ENCODE measurements at regions not wholly inside any gene's neighbourhood (a gene's known extent, or its start where the extent isn't known, plus 50 kb on each side); places are given as distances from the start of the nearest gene placed in this dataset.

DNA sequence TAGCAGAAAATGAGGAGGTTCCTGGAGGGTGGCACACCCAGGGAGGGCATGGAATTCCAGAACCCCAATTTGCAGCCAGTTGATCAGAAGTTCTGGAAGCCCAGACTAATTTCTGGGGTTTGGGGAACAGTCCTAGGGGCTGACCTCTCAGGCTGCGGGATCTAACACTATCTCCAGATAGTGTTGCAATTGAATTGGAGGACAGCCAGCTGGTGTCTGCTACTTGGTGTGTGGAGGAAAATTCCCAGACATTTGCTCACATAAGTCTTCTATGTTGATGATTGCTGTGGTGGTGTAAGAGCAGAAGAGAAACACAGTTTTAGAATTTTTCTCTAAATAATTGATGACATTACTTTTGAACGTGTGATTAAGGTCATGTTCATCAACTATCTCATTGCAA, 154.3 kb upstream of the RNPC3 start:
- no peaks in the 10 kb centered on the region for H3K27me3 ChIP-seq
- TF ChIP-seq, protein P1, sequence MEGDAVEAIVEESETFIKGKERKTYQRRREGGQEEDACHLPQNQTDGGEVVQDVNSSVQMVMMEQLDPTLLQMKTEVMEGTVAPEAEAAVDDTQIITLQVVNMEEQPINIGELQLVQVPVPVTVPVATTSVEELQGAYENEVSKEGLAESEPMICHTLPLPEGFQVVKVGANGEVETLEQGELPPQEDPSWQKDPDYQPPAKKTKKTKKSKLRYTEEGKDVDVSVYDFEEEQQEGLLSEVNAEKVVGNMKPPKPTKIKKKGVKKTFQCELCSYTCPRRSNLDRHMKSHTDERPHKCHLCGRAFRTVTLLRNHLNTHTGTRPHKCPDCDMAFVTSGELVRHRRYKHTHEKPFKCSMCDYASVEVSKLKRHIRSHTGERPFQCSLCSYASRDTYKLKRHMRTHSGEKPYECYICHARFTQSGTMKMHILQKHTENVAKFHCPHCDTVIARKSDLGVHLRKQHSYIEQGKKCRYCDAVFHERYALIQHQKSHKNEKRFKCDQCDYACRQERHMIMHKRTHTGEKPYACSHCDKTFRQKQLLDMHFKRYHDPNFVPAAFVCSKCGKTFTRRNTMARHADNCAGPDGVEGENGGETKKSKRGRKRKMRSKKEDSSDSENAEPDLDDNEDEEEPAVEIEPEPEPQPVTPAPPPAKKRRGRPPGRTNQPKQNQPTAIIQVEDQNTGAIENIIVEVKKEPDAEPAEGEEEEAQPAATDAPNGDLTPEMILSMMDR (IDR thresholded peaks at IDR 0.05): no peak
- TF ChIP-seq POLR2A (IDR thresholded peaks at IDR 0.05): no peak
- H3K4me1 ChIP-seq: no peaks in the 10 kb centered on the region
- H3K4me3 ChIP-seq: no peak overlapping the region
- H3K36me3 ChIP-seq: no peaks in the 10 kb centered on the region
- intact Hi-C loops (cut with DNase I; ENCODE audit: low total_unique reads): no loop called here
- DNase-seq: no peak
- no peak overlapping the region for H3K27ac ChIP-seq
- no peaks in the 10 kb centered on the region for H3K9me3 ChIP-seq

DNA sequence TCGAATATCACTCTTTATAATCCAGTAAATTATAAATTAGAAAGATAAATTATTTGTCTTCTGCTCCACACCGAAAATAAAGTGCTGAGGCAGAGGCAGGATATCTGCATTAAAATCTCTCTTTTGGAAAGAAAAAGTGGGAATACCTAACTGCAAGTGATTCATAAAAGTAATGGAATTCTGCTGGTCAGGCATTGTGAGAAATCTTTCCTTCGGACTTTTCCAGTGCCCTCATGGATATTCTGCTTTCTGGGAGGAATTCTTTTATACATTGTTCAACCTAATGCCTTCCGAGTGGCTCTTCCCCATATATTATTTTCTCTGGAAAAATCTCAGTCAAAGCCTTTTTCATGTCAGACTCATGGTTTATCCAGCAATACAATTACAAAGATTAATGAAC, 158.3 kb upstream of the RNPC3 start:
- no peak overlapping the region for H3K27ac ChIP-seq
- H3K27me3 ChIP-seq: no peaks in the 10 kb centered on the region
- no peak for DNase-seq
- H3K4me3 ChIP-seq: no peak overlapping the region
- no peak for TF ChIP-seq POLR2A (IDR thresholded peaks at IDR 0.05)
- TF ChIP-seq, protein P1 (IDR thresholded peaks at IDR 0.05): no peak
- intact Hi-C loops (cut with DNase I; ENCODE audit: low total_unique reads): no loop called here
- no peaks in the 10 kb centered on the region for H3K4me1 ChIP-seq
- peaks cover 0 to 3% of the 10 kb centered on the region in 2 donors for H3K9me3 ChIP-seq
- H3K36me3 ChIP-seq: no peaks in the 10 kb centered on the region

DNA sequence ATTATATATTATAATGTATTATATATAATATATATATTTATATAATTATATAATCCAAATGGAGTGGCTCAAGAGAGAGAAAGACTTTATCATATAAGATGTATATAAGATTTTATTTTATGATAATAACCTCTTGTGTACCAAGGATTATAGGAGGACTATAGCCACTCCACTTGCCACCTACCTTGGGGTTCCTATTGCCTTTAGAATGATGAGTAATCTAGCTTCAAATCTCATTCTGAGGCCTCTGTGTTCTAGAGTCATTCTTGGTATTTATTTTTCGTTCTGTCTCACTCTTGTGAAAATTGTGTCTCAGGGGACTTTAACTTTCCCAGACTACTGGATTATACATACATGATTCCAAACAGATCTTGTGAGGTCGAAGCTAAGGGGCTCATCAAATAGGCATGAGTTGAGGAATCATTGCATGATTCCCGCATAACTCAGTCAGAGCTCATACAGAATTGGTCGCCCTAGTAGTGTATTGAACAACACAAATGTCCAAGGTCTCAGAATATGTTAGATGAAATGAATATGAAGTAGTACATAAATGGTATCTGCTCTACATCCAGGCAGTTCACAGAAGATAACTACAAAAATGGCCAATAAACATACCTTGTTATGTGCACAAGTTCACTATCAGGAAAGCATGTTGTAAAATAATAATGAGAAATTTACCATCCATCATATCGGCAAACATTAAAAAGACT, 159.5 kb upstream of the RNPC3 start:
- Histone ChIP-seq H3K4me1 (no peaks in the 10 kb centered on the region), H3K4me3 (no peak overlapping the region), H3K36me3 (no peaks in the 10 kb centered on the region), H3K27me3 (no peaks in the 10 kb centered on the region), H3K9me3 (peaks cover 0 to 3% of the 10 kb centered on the region in 2 donors), H3K27ac (no peak overlapping the region)
- DNase-seq: no peak
- intact Hi-C loops (cut with DNase I; ENCODE audit: low total_unique reads): no loop called here
- TF ChIP-seq, protein P1 (IDR thresholded peaks at IDR 0.05): no peak
- no peak for TF ChIP-seq POLR2A (IDR thresholded peaks at IDR 0.05)

DNA sequence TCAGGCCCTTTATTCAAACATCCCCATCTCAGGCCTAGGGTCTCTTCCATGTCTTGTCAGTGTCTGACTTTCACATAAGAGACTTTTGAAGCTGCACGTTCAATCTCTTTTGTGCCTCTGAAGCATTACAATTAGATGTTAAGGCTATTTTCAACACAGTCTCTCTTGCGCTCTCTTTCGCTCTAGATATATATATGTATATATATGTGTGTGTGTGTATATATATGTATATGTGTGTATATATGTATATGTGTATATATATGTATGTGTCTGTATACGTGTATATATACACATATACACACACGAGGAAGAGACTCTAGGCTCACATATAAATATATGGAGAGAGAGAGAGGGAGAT, 162.5 kb upstream of the RNPC3 start:
- no peaks in the 10 kb centered on the region for H3K36me3 ChIP-seq
- H3K27me3 ChIP-seq: no peaks in the 10 kb centered on the region
- H3K4me3 ChIP-seq: no peak overlapping the region
- H3K4me1 ChIP-seq: no peaks in the 10 kb centered on the region
- H3K27ac ChIP-seq: no peak overlapping the region
- peaks cover 0 to 3% of the 10 kb centered on the region in 2 donors for H3K9me3 ChIP-seq
- TF ChIP-seq, protein P1 (IDR thresholded peaks at IDR 0.05): no peak
- TF ChIP-seq POLR2A (IDR thresholded peaks at IDR 0.05): no peak
- intact Hi-C loops (cut with DNase I; ENCODE audit: low total_unique reads): no loop called here
- DNase-seq: no peak

DNA sequence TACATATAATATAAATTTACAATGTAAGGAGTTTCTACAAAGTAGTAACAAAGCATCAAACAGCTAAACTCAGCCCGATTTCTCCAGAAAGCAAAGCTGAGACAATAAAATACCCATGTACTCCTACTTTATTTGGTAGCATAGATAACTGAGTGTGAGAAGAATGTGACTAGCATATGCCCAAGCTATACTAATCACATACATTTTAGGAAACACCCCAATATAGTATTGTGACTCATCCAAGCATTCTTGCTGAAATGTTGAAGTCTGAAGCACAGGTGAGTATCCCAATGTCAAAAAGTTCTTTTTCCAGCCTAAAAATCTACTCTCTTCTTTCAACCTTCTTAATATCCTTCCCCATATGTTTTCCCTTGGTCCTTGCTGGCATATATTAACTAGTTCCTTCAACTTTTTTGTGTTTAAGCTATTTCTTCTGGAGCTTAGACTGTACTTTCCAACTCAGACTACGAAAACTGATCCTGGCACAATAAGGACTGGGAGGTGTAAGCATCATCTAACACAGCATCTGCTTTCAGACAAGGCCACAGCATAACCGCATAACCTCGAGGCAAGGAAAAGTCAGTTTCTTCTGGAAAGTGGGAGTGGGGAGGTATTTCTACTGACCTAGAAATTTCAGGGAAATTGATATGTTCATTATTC, 163.0 kb upstream of the RNPC3 start:
- no peak overlapping the region for H3K27ac ChIP-seq
- no peaks in the 10 kb centered on the region for H3K4me1 ChIP-seq
- H3K36me3 ChIP-seq: no peaks in the 10 kb centered on the region
- no peaks in the 10 kb centered on the region for H3K27me3 ChIP-seq
- intact Hi-C loops (cut with DNase I; ENCODE audit: low total_unique reads): no loop called here
- no peak for DNase-seq
- no peak overlapping the region for H3K4me3 ChIP-seq
- peaks cover 0 to 3% of the 10 kb centered on the region in 2 donors for H3K9me3 ChIP-seq
- TF ChIP-seq POLR2A (IDR thresholded peaks at IDR 0.05): no peak
- TF ChIP-seq, protein P1 (IDR thresholded peaks at IDR 0.05): no peak

Data from uterus (tissue), 3 donors.